ENCODE measurements at regions not wholly inside any gene's neighbourhood (a gene's known extent, or its start where the extent isn't known, plus 50 kb on each side); places are given as distances from the start of the nearest gene placed in this dataset.
A peak's percentile ranks its signal among the peaks of the same experiment; 100 is the strongest.

DNA sequence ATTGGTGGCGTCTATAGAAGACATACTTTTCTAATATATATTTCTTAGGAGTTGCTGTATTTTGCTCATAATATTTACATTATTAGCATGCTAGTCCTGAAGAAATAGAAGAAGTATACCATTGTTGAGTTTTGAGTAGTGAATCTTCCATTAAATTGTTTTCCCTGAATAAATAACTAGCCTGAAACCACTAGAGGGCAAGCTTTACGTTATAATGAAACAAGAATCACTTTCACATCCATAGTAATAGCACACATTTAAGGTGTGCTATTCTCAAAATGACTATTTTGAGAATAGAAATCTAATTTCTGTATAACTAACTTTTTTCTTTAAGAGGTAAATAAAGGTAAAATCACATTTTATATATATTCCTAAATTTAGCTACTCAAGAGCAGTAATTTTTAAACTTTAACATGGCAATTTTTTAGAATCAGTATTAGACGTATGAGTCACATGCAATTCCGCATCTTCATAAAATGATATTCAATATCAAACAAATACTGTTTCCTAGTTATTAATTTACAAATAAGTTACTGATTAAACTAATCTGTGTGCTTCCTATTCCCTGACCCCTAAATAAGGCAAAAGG is 213.2 kb upstream of the MANEA start:
- DNase-seq = peak; percentile 48

GRCh38 chr6:95365454-95365853 is 211.9 kb upstream of the MANEA start:
- DNase-seq = no peak

DNA sequence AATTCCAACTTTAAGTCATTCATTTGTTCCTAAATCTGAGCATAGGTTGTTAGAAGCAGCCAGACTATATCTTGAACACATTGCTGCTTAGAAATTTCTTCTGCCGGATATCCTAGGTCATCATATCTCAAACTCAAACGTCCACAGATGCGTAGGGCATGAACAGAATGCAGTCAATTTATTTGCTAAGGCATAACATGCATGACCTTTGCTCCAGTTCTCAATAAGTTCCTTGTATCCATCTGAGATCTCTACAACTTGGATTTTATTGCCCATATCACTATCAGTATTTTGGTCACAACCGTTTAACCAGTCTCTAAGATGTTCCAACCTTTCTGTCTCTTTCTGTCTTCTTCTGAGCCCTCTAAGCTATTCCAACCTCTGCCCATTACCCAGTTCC is 210.9 kb upstream of the MANEA start:
- DNase-seq = no peak

DNA sequence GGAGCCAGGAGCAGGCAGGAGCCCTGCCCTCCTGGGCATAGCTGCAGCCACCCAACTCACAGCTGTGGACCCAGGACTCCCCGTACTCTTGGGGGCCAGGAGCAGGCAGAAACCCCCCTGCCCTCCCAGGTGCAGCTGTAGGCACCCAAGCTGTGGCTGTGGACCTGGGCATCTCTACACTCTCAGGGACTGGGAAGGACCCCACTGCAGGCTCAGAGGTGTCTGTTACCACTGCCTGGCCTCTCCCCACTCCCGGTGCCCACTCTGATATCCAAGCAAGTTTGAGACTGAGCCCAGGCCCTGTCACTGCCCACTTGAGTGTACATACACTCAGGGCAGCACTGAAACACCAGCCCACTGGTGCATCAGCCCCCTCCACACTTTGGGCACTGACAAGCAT is 193.5 kb upstream of the MANEA start:
- no peak for DNase-seq

DNA sequence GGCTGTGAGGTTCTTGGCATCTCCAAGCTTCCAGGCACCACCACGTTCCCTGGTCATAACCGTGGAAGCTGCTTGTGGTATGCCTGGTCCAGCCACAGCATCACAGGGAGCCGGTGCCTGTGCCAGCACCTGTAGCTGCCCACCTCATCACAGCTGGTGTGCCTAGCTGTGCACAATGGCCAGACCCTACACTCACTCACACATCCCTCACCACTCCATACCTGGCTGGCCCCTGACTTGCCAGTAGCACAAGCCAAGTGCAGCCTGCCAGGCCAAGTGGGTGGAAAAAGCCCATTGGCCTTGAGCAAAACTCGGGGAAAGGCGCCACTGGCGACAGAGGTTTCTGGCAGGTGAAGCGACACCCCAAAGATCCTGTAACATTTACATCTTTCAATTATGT is 192.3 kb upstream of the MANEA start:
- no peak for DNase-seq

DNA sequence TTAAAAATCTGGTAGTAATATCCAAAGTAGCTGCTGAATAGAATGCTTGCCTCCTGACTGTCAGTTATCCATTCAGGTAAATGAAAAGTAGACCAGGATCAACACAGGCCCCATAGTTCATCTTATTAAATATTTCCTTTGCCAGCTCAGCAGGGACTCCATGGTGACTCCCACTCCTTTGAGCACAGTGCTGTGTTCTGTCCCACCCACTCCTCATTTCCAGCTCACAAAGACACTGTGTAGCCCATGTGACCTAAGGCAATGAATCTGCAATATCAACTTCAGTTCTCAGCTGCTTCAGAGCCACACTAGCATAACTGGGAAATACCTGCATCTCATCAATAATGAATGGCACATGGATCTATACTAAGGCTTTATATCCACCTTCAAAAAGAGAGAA is 189.5 kb upstream of the MANEA start:
- DNase-seq = no peak

GRCh38 chr6:95404777-95405176 is 172.6 kb upstream of the MANEA start:
- no peak for DNase-seq

- no peak for DNase-seq
These were observed 169.2 kb upstream of the MANEA start for GRCh38 chr6:95408111-95408510.

GRCh38 chr6:95410168-95410567 is 167.2 kb upstream of the MANEA start:
- no peak for DNase-seq

DNA sequence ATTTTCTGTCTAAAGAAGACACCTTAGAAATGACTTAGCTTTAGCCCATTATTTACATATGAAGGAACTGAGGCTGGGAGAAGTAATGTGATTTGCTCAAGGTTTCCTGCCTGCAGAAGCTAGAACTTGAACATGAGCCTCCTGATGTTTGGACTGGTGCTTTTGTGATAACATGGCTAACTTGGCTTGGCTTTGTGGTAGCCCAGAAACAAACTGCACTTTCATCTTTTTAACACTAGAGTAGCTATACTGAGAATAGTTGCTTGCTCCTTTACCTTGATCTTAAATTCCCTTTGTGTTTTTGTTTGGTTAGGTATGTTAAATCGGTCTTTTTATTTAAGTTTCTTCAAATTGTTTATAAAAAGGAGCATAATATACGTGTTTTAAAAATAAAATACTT is 163.5 kb upstream of the MANEA start:
- no peak for DNase-seq

- DNase-seq = no peak
These were observed 159.5 kb upstream of the MANEA start for GRCh38 chr6:95417856-95418255.

- no peak for DNase-seq
These were observed 156.5 kb upstream of the MANEA start for GRCh38 chr6:95420792-95421191.

DNA sequence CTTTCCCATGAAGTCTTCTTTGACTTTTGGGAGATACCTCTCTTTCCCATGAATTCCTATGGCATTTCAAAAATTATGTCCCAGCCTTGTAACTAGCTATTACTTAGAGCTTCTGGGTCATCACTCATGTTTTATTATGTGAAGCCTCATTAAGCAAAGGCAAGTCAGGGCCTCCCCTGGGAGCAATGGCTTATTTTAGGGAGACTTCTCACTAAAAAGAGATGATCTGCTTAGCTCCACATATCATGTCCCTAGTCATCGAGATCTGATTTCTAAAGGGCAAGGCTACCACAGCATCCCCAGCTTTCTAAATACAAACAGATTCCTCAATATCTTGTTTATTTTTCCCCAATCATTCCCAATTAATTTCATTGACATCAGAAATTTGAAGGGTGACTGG is 154.0 kb upstream of the MANEA start:
- no peak for DNase-seq

DNA sequence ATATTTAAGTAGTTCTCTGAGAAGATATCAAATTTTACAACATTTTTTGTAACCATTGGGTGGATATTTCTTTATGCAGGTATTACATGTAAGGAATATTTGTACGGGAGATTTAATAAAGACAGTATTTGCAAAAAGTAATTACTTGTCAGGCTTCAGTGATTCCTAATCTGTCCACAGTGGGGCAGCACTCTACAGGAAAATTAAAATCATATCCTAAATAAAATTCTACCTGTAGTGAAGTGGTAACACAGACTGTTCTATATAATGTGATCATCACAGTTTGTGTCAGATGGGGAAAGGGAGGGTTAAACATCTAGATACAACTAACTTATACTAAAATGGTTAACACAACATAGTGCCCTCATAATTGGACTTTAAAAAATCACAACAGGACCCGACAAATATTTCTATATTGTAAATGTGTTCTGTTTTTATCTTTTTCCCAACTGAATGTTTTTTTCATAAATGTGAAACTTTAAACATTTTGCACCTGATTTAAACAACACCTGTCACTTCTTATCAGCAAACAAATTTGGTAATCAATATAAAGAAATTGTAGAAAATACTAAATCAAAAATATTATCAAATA is 145.6 kb upstream of the MANEA start:
- DNase-seq = peak; percentile 57

GRCh38 chr6:95439741-95440140 is 137.6 kb upstream of the MANEA start:
- no peak for DNase-seq

GRCh38 chr6:95448208-95448607 is 129.1 kb upstream of the MANEA start:
- no peak for DNase-seq

- no peak for DNase-seq
These were observed 107.8 kb upstream of the MANEA start for GRCh38 chr6:95469511-95469910.

- no peak for DNase-seq
These were observed 98.4 kb upstream of the MANEA start for GRCh38 chr6:95478941-95479340.

DNA sequence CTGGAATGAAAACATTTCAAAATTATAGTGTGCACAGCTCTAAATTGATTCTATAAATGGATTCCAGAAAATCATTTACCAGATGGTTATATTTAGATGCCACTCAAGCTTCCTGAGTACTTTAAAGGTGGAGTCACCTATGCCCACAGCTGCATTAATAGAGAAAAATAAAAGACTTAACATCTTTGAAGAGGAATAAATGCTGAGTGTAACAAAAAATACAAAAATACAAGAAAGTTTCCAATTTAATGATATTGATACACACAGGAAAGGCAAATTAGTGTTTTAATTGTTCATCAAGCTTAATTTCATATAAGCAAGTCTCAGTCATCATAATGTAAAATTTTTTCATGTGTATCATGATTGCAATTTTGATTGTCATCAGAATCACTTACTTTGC is 89.5 kb upstream of the MANEA start:
- no peak for DNase-seq

- no peak for DNase-seq
These were observed 88.0 kb upstream of the MANEA start for GRCh38 chr6:95489185-95489863.

DNA sequence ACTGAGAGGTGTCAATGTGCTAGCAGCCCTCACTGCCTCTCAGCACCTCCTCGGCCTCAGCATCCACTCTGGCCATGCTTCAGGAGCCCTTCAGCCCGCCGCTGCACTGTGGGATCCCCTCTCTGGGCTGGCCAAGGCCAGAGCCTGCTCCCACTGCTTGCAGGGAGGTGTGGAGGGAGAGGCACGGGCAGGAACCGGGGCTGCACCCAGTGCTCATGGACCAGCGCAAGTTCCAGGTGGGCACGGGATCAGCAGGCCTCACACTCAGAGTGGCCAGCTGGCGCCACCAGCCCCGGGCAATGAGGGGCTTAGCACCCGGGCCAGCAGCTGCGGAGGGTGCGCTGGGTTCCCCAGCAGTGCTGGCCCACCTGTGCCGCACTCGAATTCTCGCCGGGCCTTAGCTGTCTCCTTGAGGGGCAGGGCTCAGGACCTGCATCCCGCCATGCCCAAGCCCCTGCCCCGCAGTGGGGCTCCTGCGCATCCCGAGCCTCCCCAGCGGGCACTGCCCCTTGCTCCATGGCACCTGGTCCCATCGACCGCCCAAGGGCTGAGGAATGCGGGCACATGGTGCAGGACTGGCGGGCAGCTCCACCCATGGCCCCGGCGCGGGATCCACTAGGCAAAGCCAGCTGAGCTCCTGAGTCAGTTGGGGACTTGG is 80.4 kb upstream of the MANEA start:
- DNase-seq = no peak

DNA sequence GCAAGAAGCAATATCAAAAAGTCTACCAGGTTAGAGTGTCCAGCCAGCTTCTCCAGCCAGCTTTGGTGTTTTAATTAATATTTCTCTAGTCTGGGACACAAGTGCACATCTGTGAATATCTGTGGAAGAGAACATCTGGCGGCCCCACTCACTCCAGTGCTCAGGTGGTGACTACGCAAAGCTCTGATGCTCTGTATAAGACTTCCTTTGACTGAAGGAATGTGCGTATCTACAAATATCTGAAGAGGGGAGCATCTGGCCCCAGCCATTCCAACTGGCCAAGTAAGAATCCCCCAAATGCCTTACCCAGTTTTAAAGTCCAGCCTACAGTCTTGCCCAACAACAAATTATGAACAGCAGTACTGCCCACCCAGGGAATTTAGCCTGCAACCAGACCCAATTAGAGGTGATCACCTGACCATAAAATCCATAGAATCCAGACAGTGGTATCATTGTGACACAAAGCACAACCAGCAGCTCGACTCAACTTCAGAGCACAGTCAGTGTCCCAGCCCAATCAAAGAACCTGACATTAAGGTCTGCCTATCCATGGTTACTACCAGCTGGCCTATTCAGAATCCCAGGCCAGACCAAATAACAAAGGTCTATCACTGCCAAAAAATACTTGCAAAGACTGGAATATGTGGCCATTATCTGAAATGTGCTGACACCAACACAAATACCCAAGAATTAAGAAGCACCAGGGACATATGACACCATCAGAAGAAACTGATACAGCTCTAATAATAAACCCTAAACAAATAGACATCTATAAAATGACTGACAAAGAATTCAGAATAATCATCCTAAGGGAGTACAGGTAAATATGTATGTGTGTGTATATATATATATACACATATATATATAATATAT is 76.1 kb upstream of the MANEA start:
- DNase-seq = no peak

GRCh38 chr6:95503568-95503967 is 73.8 kb upstream of the MANEA start:
- DNase-seq = no peak

Measured in hematopoietic multipotent progenitor cell treated with erythropoietin and hydrocortisone succinate and interleukin-3 and kit ligand, for 4 days (in vitro differentiated cells).